ENCODE measurements at regions not wholly inside any gene's neighbourhood (a gene's known extent, or its start where the extent isn't known, plus 50 kb on each side); places are given as distances from the start of the nearest gene placed in this dataset.
"Not testable (repeated sequence)": the region's sequence is repeated elsewhere in the genome, so short reads cannot be mapped to it uniquely, and the experiment has no call there.

DNA sequence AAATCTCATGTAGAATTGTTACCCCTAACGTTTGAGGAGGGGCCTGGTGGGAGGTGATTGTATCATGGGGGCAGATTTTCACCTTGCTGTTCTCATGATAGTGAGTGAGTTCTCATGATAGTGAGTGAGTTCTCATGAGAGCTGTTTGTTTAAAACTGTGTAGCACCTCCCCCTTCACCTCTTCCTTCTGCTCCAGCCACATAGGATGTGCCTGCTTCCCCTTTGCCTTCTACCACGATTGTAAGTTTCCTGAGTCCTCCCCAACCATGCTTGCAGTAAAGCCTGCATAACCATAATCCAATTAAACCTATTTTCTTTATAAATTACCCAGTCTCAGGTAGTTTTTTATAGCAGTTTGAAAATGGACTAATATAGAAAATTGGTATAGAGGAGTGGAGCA, 1783.7 kb upstream of the CDH9 start:
- Histone ChIP-seq H3K27me3 (replicated peaks; ENCODE audit: control insufficient read depth, insufficient read depth, low read length) (no peaks in the 10 kb centered on the region), H3K36me3 (ENCODE audit: control insufficient read depth, insufficient read depth, low read length) (no peaks in the 10 kb centered on the region), H3K4me3 (replicated peaks; ENCODE audit: low read depth, low read length) (no peak overlapping the region)
- TF ChIP-seq, protein P1, sequence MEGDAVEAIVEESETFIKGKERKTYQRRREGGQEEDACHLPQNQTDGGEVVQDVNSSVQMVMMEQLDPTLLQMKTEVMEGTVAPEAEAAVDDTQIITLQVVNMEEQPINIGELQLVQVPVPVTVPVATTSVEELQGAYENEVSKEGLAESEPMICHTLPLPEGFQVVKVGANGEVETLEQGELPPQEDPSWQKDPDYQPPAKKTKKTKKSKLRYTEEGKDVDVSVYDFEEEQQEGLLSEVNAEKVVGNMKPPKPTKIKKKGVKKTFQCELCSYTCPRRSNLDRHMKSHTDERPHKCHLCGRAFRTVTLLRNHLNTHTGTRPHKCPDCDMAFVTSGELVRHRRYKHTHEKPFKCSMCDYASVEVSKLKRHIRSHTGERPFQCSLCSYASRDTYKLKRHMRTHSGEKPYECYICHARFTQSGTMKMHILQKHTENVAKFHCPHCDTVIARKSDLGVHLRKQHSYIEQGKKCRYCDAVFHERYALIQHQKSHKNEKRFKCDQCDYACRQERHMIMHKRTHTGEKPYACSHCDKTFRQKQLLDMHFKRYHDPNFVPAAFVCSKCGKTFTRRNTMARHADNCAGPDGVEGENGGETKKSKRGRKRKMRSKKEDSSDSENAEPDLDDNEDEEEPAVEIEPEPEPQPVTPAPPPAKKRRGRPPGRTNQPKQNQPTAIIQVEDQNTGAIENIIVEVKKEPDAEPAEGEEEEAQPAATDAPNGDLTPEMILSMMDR (IDR thresholded peaks at IDR 0.05; ENCODE audit: insufficient read depth, low read length, poor library complexity, severe bottlenecking) = no peak
- DNase-seq (ENCODE audit: extremely low read depth, insufficient read length) = no peak

DNA sequence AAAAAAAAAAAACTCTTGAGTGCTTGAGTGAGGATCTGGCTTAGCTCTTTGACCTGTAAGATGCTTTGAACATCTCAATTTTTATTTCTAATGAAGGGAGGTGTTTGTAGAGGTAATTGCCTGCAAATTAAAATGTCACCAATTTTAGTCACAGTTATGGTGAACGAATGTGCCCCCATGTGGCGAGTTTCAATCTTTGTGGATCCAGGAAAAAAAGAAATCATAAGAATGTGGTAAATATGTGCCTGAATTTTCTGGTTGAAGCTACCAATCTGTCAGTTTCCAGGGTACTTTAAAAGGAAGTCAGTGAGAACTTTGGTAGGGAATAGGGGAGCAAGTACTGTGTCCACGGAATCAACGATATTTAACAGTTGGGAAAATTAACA, 1772.4 kb upstream of the CDH9 start:
- Histone ChIP-seq H3K27me3 (replicated peaks; ENCODE audit: control insufficient read depth, insufficient read depth, low read length) (no peaks in the 10 kb centered on the region), H3K36me3 (ENCODE audit: control insufficient read depth, insufficient read depth, low read length) (no peaks in the 10 kb centered on the region), H3K4me3 (replicated peaks; ENCODE audit: low read depth, low read length) (no peak overlapping the region)
- TF ChIP-seq, protein P1 (IDR thresholded peaks at IDR 0.05; ENCODE audit: insufficient read depth, low read length, poor library complexity, severe bottlenecking) = no peak
- DNase-seq (ENCODE audit: extremely low read depth, insufficient read length) = no peak

DNA sequence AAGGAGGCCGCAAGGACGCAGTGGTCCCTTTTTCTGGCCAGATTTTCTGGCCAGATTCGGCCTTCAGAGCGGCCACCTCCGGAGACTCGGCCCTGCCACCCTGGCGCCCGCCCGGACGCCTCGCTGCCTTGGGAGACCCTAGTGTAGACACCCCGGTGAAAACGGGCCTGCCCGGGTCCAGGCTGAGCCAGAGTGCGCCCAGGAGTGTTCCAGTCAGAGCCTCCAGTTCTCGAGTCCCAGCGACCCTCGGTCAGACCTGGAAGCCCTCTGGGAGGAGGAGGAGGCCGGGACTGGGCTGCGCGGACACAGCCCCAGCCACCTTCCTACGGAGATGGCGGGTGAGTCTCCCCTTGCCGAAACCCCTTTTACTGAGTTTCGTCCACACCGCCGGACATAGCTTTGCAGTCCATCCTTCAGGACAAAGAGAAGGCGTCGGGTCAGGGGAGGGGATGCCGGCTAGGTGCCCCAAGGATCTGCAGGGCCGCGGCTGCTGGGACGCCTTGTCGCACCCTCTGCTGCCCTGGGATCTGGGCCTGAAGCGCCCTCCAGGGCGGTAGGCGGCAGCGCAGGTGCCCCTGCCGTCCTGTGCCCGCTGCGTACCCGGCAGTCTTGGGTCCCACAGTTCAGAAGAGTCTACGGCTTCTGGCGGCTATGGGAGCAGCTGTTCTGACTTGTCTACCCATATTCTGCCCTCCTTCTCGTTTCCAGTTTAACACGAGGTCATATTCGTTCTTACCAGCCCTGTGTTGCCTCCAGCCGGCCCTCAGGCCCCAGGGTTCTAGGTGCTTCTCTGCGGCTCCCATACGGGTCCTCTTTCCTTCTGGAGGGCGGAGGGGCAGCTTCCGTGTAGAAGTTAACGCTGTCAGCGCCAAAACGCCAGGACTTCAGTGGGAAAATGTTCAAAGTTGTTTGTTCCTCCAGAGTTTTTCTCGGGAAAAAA, 1771.7 kb upstream of the CDH9 start:
- Histone ChIP-seq H3K36me3 (ENCODE audit: control insufficient read depth, insufficient read depth, low read length) (no peaks in the 10 kb centered on the region), H3K27me3 (replicated peaks; ENCODE audit: control insufficient read depth, insufficient read depth, low read length) (no peaks in the 10 kb centered on the region), H3K4me3 (replicated peaks; ENCODE audit: low read depth, low read length) (no peak overlapping the region)
- TF ChIP-seq, protein P1 (IDR thresholded peaks at IDR 0.05; ENCODE audit: insufficient read depth, low read length, poor library complexity, severe bottlenecking) = no peak
- no peak for DNase-seq (ENCODE audit: extremely low read depth, insufficient read length)

DNA sequence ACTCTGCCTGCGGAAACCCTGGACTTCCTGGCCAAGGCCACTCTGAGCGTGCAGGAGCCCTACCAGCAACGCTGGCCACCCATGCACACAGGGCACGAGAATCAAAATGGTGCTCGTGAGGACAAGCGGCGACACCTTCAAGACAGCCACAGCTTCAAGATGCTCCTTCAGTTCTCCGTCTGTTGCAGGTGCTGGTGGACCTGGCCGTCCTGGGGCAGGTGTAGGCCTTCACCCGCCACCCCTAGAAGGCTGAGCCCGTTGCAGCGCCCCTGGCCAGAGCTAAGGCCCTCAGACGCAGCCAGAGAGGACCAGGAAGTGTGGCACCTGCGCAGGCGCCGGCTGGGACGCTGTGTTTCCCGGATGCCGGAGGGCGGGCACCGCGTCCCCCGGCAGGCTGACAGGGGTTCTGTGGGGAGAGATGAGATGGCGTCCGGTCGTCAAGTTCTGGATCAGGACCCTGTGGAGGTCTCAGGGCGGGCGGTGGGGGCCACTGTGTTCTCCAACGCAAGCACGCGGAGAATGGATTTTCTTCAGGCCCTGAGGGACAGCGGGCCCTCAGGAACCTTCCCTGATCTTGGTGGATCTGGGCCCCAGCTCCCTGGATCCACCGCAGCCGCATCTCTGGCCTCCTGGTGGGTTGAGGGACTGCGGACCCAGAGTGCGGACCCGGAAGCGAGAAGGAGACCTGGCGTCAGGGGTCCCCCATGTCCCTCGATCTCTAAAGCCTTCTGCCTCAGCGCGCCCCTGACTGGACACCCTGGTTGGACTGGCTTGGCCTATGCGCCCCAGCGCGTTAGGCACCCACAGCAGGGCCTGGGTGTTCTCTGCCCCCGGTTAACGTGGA, 1770.8 kb upstream of the CDH9 start:
- H3K36me3 ChIP-seq (ENCODE audit: control insufficient read depth, insufficient read depth, low read length) = no peaks in the 10 kb centered on the region
- DNase-seq (ENCODE audit: extremely low read depth, insufficient read length) = no peak
- H3K4me3 ChIP-seq (replicated peaks; ENCODE audit: low read depth, low read length) = no peak overlapping the region
- TF ChIP-seq, protein P1 (IDR thresholded peaks at IDR 0.05; ENCODE audit: insufficient read depth, low read length, poor library complexity, severe bottlenecking) = no peak
- no peaks in the 10 kb centered on the region for H3K27me3 ChIP-seq (replicated peaks; ENCODE audit: control insufficient read depth, insufficient read depth, low read length)

DNA sequence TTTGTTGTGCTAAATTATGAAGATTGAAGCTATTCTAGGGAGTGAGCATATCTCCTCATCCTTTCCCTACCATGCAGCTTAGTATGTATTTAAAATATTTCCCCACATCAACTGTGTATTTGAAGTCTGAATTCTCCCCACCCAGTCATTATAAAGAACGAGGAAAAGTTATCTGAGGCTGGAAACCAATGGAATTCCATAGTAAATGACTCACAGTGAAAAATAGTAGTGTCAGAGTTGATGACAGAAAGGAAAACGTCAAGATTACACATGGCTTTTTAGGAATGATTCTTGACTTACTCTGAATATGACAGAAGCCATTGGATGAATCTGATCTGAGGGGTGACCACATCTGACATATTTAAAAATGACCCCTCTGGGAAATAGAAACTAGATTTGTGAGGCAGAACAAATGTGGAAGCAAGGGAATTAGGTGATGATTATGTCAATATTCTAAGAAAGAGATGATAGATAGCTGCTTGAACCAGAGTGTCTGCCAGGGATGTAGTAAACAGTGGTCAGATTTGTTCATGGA, 1768.9 kb upstream of the CDH9 start:
- TF ChIP-seq, protein P1 (IDR thresholded peaks at IDR 0.05; ENCODE audit: insufficient read depth, low read length, poor library complexity, severe bottlenecking) = no peak
- no peak for DNase-seq (ENCODE audit: extremely low read depth, insufficient read length)
- Histone ChIP-seq H3K27me3 (replicated peaks; ENCODE audit: control insufficient read depth, insufficient read depth, low read length) (no peaks in the 10 kb centered on the region), H3K36me3 (ENCODE audit: control insufficient read depth, insufficient read depth, low read length) (no peaks in the 10 kb centered on the region), H3K4me3 (replicated peaks; ENCODE audit: low read depth, low read length) (no peak overlapping the region)

DNA sequence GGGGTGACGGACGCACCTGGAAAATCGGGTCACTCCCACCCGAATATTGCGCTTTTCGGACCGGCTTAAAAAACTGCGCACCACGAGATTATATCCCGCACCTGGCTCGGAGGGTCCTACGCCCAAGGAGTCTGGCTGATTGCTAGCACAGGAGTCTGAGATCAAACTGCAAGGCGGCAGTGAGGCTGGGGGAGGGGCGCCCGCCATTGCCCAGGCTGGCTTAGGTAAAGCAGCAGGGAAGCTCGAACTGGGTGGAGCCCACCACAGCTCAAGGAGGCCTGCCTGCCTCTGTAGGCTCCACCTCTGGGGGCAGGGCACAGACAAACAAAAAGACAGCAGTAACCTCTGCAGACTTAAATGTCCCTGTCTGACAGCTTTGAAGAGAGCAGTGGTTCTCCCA, 1760.6 kb upstream of the CDH9 start:
- H3K27me3 ChIP-seq (replicated peaks; ENCODE audit: control insufficient read depth, insufficient read depth, low read length); H3K4me3 ChIP-seq (replicated peaks; ENCODE audit: low read depth, low read length); H3K36me3 ChIP-seq (ENCODE audit: control insufficient read depth, insufficient read depth, low read length); DNase-seq (ENCODE audit: extremely low read depth, insufficient read length): not testable (repeated sequence)

Data from GM06990 (cell line).